ENCODE measurements at regions not wholly inside any gene's neighbourhood (a gene's known extent, or its start where the extent isn't known, plus 50 kb on each side); places are given as distances from the start of the nearest gene placed in this dataset.

DNA sequence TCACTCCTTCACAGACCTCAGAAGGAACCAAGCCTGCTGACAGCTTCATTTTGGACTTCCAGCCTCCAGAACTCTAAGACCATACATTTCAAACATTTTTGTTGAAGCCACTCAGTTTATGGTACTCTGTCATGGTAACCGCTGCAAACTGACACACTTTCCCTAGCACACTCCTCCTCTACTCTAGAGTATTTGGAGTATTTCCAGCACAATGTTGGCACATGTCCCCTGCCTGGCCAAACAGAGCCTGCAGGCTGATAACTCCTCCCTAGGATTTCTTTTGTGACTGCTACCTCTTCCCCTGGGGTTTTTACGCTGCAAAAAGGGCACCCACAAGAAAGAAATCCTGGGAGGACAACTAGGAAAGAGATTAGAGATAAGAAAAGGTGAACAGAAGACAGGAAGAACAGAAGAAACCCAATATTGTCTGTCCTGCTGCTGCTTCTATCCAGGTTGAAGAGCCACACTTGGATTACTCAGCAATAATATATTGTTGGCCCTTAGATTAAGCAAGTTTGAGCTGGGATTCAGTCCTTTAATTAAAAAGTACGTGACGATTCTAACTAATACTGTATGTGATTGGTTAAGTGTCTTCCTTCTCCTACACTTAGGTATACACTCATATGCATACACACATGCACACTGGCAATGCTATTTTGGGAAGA is 844.1 kb downstream of the LTN1 start:
- TF ChIP-seq EP300 (IDR thresholded peaks at IDR 0.05), result no peak
- TF ChIP-seq, protein P1, sequence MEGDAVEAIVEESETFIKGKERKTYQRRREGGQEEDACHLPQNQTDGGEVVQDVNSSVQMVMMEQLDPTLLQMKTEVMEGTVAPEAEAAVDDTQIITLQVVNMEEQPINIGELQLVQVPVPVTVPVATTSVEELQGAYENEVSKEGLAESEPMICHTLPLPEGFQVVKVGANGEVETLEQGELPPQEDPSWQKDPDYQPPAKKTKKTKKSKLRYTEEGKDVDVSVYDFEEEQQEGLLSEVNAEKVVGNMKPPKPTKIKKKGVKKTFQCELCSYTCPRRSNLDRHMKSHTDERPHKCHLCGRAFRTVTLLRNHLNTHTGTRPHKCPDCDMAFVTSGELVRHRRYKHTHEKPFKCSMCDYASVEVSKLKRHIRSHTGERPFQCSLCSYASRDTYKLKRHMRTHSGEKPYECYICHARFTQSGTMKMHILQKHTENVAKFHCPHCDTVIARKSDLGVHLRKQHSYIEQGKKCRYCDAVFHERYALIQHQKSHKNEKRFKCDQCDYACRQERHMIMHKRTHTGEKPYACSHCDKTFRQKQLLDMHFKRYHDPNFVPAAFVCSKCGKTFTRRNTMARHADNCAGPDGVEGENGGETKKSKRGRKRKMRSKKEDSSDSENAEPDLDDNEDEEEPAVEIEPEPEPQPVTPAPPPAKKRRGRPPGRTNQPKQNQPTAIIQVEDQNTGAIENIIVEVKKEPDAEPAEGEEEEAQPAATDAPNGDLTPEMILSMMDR (IDR thresholded peaks at IDR 0.05), result no peak
- no peak for TF ChIP-seq POLR2A (IDR thresholded peaks at IDR 0.05)
